ENCODE measurements at regions not wholly inside any gene's neighbourhood (a gene's known extent, or its start where the extent isn't known, plus 50 kb on each side); places are given as distances from the start of the nearest gene placed in this dataset.
"Not testable (repeated sequence)": the region's sequence is repeated elsewhere in the genome, so short reads cannot be mapped to it uniquely, and the experiment has no call there.

- DNase-seq (ENCODE audit: low spot score), result no peak
- no peak for TF ChIP-seq CTCF (IDR thresholded peaks at IDR 0.05)
- ATAC-seq (ENCODE audit: low FRiP score), result no peak
Measured at GRCh38 chr6:166253778-166254204, 54.4 kb downstream of the PRR18 start.

- ATAC-seq (ENCODE audit: low FRiP score), result no peak
- no peak for DNase-seq (ENCODE audit: low spot score)
- TF ChIP-seq CTCF (IDR thresholded peaks at IDR 0.05), result no peak
Measured at GRCh38 chr6:166253281-166253681, 54.9 kb downstream of the PRR18 start.

GRCh38 chr6:166252601-166253000 lies 55.6 kb downstream of the PRR18 start:
- no peak for TF ChIP-seq CTCF (IDR thresholded peaks at IDR 0.05)
- ATAC-seq (ENCODE audit: low FRiP score) (no peak), DNase-seq (ENCODE audit: low spot score) (no peak)

GRCh38 chr6:166251655-166252054 lies 56.5 kb downstream of the PRR18 start:
- DNase-seq (ENCODE audit: low spot score), result no peak
- no peak for ATAC-seq (ENCODE audit: low FRiP score)
- TF ChIP-seq CTCF (IDR thresholded peaks at IDR 0.05), result no peak

- DNase-seq (ENCODE audit: low spot score) (no peak), ATAC-seq (ENCODE audit: low FRiP score) (no peak)
- TF ChIP-seq CTCF (IDR thresholded peaks at IDR 0.05), result no peak
Measured at GRCh38 chr6:166251211-166251610, 57.0 kb downstream of the PRR18 start.

GRCh38 chr6:166249061-166249785 lies 59.0 kb downstream of the PRR18 start:
- not testable (repeated sequence) for ATAC-seq (ENCODE audit: low FRiP score); DNase-seq (ENCODE audit: low spot score)

- DNase-seq (ENCODE audit: low spot score) (no peak), ATAC-seq (ENCODE audit: low FRiP score) (no peak)
- no peak for TF ChIP-seq CTCF (IDR thresholded peaks at IDR 0.05)
Measured at GRCh38 chr6:166245148-166245547, 63.0 kb downstream of the PRR18 start.

All from omental fat pad (tissue), 3 donors.